GM10266 (cell line): ENCODE measurements at regions not wholly inside any gene's neighbourhood (a gene's known extent, or its start where the extent isn't known, plus 50 kb on each side); places are given as distances from the start of the nearest gene placed in this dataset.

Source experiments
- DNase-seq: peaks from one replicate; pipeline ENCODE4 v3.0.0; 2012; ENCODE audit errors: extremely low spot score
- TF ChIP-seq, protein P1 (sequence below): IDR thresholded peaks from 2 replicates; pipeline ENCODE4 v1.5.1; 2012; ENCODE audit warnings: mild to moderate bottlenecking, low read depth; ENCODE audit not compliant: control insufficient read depth, insufficient read depth; ENCODE audit errors: missing control alignments

- TF ChIP-seq, protein P1, sequence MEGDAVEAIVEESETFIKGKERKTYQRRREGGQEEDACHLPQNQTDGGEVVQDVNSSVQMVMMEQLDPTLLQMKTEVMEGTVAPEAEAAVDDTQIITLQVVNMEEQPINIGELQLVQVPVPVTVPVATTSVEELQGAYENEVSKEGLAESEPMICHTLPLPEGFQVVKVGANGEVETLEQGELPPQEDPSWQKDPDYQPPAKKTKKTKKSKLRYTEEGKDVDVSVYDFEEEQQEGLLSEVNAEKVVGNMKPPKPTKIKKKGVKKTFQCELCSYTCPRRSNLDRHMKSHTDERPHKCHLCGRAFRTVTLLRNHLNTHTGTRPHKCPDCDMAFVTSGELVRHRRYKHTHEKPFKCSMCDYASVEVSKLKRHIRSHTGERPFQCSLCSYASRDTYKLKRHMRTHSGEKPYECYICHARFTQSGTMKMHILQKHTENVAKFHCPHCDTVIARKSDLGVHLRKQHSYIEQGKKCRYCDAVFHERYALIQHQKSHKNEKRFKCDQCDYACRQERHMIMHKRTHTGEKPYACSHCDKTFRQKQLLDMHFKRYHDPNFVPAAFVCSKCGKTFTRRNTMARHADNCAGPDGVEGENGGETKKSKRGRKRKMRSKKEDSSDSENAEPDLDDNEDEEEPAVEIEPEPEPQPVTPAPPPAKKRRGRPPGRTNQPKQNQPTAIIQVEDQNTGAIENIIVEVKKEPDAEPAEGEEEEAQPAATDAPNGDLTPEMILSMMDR: no peak
These were observed 215.4 kb downstream of the UACA start for GRCh38 chr15:70547846-70548487.

DNA sequence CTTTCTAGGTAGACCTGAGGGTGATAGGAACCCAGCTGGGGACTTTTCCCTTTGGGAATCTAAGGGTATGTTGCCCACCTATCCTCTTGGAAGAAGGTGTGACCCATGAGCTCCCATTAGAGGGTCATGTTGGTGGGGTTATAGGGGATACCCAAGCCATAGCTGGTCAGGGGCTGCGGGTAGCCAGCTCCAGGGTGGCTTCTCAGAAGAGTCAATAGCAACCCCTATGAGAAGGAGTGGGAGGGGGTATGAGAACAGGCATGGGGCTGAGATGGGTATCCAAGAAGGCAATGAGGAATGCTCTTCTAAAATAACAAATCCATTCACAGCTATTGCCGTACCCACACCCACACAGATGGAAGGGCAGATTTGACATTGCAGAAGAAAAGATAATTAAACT, 217.8 kb downstream of the UACA start:
- DNase-seq: no peak
- TF ChIP-seq, protein P1: no peak

More at GRCh38 chr15:70547846-70548487, 215.4 kb downstream of the UACA start:
- no peak for DNase-seq

GRCh38 chr15:70541511-70541910, 221.8 kb downstream of the UACA start:
- DNase-seq: no peak
- TF ChIP-seq, protein P1: no peak

GRCh38 chr15:70539912-70540530, 223.3 kb downstream of the UACA start:
- DNase-seq: no peak
- TF ChIP-seq, protein P1: no peak

GRCh38 chr15:70539409-70539808, 223.9 kb downstream of the UACA start:
- TF ChIP-seq, protein P1: no peak
- no peak for DNase-seq

GRCh38 chr15:70538278-70538677, 225.1 kb downstream of the UACA start:
- DNase-seq: no peak
- TF ChIP-seq, protein P1: no peak

- TF ChIP-seq, protein P1: no peak
- DNase-seq: no peak
These were observed 227.4 kb downstream of the UACA start for GRCh38 chr15:70535955-70536338.
